Glomerular endothelial cell (primary cell): ENCODE measurements at regions not wholly inside any gene's neighbourhood (a gene's known extent, or its start where the extent isn't known, plus 50 kb on each side); places are given as distances from the start of the nearest gene placed in this dataset.

Experiments
- DNase-seq: peaks from one replicate; pipeline ENCODE4 v3.0.0-alpha.2; 2011; ENCODE audit warnings: low read depth, low spot score; ENCODE audit errors: extremely low read depth

DNA sequence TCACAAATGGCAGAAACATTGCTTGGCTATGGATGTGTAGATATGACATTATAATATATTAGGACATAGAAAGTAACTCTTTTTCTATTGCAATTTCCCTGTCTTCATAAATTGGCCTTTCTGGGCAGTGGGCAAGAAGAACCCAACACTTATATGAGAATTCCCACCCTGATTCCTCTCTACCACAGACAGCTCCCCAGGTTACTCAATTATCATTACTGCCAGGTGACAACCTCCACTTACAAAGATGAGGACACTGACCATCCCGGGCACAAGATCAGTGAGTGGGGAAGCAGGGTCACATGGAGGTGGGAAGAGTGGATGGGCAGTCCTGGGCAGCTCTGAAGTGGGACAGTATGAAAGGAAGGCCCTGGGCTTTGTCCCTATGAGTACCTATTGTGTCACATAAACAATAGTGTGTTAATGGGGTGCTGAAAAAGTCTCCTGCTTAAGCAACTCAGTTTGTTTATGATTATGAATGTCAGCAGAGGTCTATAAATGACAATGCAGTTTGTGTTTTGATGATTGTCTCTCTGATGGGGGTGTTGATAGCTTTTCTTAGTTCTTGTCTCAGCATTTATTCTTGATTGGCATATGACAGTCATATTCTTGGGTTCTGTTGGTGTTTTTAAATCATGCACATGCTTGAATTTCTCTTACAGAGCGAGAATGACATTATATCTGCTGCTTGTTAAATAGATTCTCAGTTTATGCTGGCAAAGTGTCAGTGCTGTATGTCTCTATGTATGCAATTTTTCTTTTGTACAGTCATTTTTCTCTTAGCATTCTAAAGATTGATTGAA is 99.9 kb downstream of the SLIT2 start:
- no peak for DNase-seq

DNA sequence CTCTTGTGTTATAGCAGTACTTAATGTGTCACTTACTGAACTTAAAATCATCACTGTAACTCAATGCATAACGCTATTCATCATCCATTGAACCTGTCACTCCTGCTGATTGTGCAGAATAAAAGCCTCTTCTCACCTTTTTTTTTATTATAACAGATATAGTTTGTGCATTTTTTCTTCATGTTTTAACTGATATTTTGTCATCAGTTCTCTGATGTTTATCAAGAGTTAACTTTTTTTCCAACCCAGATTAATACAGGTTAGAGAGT is 100.4 kb downstream of the SLIT2 start:
- no peak for DNase-seq

DNA sequence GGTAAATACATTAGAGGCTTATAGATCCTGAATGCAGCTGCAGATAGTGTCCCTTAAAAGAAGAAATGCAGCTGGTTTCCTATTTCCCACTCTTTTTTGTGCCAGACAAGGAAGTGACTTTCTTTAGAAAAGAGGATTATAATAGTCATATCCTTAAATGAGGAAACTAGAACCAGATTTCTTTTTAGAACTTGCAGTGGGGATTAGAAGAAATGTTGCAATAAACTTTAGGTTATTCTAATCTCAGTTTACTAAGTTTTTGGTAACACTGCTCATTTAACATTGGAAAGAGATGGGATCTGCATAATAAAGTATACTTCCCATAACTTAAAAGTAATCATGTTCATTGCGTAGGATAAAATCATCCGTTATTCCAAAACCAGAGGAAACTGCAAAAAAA is 101.9 kb downstream of the SLIT2 start:
- DNase-seq = no peak

DNA sequence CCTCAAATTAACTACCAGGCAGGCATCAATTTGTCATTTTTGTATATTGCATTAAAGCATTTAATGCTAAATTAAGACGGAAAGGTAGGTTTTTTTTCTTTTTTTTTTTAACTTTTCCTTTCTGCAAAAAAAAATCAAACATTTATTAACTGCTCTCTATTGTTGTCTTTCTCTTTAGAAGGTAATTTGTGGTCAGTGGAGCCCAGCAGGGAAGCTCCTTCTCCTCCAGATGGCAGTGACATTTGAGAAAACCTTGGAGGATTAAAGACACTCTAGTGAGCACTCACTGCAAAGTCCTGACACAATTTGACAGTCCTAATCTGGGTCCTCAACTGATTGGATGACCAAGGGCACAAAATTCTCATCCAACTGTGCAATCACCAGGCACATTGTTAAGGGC is 102.4 kb downstream of the SLIT2 start:
- DNase-seq = no peak

DNA sequence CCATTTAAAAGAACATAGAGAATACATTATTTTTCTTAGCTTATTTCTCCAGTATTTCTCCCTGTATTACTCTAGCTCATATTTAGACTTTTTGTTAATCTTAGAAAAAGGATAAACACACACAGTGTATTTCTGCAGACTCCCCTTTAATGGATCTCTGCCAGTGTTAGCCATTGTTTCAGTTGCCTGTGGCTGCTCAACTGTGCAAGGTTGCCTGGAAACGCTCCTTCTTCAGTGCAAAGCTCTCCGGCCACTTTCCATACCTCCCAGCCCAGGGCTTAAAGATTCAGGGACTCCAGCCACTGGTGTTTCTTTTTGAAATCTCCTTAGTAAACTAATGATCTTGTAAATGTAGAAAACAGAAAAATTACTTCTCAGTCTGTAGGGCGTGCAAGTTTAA is 104.9 kb downstream of the SLIT2 start:
- DNase-seq = no peak

DNA sequence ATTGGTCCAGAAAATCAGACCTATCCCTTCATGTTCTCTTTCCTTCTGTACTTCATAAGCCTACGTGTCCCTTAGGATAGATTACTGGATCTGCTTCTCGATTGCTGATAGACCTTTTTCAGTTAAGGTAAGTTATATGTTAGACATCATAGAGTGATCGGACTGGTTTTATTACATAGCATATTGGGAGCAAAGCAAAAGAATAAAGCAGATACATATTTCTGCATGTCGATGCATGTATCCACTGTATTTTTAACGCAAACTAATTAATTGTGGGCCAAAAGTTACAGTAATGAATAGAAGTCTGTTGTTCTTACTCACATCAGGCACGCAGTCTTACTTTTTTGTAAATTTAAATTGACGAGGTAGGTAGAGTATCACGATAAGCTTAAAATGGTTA is 106.4 kb downstream of the SLIT2 start:
- DNase-seq = no peak

DNA sequence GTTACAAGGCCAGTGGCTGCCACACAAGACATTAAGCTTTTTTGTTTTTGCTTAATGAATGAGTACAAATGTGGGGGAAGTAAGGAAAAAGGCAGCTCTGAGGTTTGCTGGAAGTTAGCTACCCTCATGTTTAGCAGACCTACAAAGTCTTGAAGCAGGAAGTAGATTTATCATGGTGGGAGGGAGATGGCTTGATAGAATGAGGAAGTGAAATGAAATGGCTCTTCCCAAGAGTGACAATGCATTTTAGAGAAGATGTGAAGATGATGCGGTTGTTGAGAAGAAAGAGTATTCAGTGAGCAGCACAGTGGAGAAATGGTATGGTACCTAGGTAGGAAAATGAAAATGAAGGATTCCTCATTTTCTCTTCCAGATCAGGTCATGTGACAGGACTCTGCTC is 108.0 kb downstream of the SLIT2 start:
- no peak for DNase-seq

DNA sequence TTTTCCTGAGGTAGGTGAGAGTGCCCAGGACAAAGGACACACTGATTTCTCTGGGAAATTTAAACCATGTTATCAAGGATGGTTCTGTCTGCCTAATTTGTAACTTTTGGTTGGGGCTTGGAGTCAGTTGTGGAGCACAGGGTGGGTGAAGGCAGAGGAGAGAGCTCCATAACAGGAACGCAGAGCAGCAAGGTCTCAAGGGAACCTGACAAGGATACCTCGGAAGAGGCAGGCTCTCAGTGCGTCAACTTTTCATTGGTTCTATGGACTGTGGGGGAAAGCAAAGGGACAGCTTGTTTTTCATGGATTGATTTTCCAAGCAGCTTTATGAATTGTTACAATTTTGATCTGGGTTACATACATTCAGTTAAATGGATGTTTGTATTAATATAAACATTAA is 110.4 kb downstream of the SLIT2 start:
- no peak for DNase-seq

DNA sequence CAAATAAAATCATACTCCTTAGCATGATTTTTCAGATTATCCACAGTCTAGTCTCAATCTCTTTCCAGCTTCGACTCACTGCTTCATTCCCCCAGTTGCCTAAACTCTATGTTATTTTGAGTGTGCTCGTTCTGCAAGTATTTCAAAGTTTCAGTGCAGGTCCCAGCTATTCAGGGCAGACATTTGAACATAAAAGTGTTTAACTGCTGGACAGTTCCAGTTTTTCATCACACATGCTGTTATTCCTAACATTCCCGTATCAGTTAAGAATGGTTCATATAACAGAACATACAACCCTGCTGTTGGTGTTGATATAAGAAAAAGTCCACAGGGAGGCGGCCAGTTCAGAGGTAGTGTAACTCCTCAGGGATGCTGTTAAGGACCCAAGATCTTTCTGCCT is 113.3 kb downstream of the SLIT2 start:
- DNase-seq = no peak

DNA sequence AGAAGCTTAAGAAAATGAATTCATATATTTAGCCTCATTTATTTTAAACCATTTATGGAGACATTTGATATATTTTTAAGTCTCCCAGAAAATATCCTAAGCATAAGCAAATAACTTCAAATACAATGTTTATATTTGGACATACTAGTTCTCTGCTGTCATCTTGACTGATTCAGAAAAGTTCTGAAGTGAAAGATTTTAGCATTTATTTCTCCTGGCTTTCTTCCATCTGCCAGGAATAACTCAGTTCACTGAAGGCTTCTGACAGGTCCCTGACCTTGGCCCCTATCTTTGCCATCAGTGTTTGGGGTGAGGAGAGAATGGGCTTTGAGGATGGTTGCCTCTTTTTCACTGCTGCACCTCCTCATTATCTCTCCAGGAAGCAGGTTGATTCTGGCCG is 115.7 kb downstream of the SLIT2 start:
- no peak for DNase-seq

DNA sequence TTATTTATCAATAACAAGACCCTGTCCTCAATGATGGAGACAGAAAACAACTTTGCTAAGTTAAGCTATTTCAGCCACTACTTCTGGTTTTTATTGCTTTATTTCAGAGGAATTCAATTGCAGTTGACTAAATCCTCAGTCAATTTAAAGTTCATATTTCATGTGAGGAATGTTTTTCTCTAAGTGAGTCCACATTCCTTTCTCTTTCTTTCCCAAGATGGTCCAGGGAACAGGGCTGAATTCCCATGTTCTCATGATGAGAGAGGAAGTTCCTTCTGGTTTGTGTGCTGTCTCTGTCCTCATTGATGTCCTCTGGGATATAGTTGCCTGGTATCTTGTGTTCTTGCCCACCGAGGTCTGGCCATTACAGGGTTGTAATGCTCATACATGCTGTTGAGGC is 117.2 kb downstream of the SLIT2 start:
- DNase-seq = no peak

DNA sequence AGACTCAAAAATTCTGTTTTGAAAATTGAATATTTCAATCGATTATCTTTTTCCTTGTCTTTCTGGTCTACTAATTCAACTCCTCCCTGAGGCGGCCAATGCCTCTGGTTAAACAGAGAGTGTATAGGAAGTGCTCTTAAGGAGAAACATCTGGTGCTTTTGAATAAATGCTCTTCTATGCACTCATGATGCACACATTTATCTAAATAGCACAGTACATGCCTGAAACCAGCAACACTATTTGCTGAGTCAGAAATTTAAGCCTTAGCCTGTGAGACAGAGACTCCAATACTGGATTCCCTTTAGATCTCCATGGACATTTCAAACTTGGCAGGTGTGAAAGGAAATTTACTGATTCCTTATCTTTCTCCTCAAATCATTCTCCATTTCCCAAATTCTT is 118.6 kb downstream of the SLIT2 start:
- DNase-seq = no peak

DNA sequence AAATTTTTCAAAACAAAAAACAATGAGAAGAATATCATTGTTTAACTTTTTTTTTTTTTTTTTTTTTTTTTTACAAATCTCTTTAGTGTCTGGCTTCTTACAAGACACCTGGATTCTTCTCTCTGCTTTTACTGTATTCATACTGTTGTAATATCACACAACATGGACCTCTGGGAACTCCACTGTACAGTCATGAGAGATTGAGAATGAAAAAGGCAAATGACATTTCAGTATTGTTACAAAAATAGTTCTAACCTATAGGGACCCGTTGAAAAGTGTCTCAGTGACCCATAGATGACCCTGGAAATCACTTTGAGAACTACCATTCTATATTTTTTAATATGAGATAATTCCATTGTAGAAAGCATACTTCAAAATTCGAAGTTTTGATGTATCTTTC is 124.4 kb downstream of the SLIT2 start:
- no peak for DNase-seq

DNA sequence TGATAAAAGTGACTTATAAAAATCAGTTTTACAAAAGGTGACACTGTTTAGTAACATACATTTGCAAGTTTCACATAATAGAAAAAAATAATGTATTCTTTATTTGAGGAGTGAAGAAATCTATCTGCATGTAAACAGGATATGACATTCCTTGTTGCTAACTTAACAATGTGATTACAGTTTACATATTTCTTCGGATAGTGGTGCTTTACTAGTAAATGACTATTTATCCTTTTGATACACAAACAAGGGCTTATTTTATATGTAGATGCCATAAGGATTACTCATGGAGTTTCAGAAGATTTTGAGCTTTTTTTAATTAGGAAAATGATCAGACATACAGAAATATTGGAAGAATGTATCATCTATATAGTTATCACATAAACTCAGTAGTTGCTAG is 126.5 kb downstream of the SLIT2 start:
- DNase-seq = no peak

DNA sequence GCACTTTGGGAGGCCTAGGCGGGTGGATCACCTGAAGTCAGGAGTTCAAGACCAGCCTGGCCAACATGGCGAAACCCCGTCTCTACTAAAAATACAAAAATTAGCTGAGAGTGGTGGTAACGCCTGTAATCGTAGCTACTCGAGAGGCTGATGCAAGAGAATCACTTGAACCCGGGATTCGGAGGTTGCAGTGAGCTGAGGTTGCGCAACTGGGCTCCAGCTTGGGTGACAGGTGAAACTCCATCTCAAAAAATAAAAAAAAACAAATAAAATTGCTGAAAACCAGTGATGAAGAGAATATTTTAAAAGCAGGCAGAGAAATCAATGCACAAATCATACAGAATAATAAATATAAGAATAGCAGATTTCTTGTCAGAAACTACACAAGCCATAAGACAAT is 129.3 kb downstream of the SLIT2 start:
- DNase-seq = no peak

DNA sequence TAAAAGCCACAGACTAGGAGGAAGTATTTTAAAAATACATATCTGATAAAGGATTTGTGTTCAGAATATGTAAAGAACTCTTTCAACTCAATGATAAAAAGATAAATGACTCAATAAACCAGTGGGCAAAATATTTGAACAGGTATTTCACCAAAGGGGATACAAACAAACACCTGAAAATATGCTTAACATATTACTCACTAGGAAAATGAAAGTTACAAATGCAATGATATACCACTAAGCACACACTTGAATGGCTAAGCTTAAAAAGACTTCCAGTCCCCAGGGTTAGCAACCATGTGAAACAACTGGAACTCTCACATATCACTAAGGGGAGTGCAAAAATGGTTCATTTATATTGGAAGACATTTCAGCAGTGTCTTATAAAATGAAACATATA is 131.6 kb downstream of the SLIT2 start:
- DNase-seq = no peak

DNA sequence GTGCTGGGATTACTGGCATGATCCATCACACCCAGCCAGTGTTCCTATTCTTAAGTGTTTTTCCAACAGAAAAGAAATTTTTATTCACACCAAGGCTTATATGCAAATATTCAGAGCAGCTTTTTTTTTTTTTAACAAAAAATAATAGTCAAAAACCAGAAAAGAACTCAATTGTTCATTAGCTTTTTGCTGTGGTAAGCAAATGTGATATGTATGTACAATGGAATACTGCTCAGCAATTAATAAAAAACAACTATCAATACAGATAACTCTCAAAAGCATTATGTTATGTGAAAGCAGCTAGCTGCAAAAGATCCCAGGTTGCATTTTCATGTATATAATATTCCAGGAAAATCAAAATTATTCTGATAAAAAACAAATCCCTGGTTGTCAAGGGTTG is 132.3 kb downstream of the SLIT2 start:
- DNase-seq = no peak

DNA sequence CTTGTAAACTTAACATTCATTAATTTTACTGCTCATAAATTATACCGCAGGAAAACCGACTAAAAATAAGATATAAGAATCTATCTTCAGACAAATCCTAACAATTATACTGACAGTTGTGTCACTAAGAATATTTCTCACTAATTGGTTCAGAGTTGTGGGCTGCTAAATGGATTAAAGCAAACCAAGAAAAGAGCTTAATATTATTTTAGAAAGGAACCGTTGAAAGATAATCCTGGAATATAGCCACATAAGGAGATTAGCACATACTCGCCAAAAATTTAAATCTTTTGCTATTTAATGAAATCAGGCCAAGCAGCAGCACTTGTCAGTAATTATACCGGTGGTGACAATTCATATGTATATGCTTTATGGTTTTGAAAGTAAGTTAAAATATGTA is 132.8 kb downstream of the SLIT2 start:
- no peak for DNase-seq

DNA sequence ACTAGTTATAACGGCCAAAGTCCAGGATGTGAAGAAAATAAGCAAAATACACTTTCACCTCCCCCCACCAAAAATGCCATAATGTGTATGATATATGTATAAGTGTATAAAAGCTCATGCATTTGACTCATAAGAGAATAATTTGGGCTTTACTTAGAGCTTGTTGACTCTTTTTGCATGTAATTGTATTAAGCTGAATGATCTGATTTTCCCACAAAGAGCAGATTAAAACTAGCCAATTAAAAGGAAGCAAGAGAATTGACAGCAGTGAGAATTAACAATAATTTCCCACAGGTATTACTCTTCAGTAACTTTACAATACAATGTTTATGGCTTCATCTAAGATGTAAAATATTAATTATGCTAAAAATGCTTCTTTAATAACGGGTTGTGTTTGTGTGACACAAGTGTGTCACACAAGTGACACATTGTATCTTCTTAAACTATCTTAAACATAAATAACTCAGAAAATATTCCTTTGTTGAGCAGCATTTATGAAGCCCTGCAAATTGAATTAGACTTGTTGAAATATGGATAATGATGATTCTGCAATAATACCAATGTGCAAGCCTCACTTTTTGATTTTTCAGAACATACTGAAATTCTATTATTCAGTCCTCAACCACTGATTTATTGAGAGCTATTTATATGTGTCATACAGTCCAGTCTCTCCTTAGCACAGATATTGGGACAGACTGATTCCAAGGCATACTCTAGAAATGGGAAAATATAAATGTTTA is 134.5 kb downstream of the SLIT2 start:
- DNase-seq = no peak

DNA sequence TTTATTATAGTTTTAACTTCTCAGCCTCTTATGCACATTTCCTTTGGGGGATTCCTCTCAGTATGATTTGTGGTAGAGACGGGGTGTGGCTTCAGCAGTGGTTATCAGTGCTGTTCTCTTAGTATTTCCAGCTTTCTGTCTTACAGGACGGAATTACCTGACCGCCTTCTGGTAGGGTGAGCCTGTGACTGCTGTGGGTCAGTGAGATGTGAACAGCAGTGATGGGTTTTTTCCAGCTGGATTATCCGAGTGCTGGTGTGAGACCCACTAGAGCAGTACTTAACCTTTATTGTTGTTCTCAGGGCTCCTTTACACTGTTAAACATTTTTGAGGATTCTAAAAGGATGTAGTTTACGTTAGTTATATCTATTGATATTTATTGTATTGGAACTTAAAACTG is 135.2 kb downstream of the SLIT2 start:
- DNase-seq = no peak

DNA sequence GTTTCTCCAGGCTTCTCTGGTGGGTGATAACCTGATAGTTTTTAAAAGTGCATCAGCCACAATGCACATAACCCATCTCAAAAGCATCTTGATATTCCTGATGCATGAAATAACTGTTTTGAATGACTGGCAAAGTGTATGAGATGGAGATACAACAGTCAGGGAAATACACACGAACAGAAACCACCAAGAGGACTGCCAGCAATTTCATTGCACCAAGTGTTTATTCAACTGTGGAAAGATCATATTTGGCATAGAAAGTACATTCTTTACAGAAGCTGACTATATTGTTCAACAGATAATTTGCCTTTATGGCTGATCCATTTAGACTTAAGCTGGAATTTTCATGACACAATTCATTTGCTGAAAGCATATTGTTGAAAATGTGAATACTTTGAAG is 139.5 kb downstream of the SLIT2 start:
- DNase-seq = no peak

DNA sequence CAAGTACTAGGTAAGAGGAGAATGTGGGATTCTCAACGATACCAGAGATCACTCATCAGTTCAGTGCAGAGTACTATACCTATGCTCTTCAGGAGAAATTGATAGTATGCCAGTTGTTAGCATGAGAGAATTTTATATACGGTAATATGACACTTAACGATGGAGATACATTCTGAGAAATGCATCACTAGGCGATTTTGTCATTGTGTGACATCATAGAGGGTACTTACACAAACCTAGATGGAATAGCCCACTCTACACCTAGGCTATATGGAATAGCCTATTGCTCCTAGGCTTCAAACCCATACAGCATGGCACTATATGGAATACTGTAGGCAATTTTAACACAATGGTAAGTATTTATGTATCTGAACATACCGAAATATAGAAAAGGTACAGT is 140.2 kb downstream of the SLIT2 start:
- DNase-seq = no peak
